Neural crest cell (in vitro differentiated cells): ENCODE measurements at regions not wholly inside any gene's neighbourhood (a gene's known extent, or its start where the extent isn't known, plus 50 kb on each side); places are given as distances from the start of the nearest gene placed in this dataset.

Experiments used
- DNase-seq: peaks from one replicate; pipeline ENCODE4 v3.0.0; 2021; ENCODE audit warnings: low read depth, mixed read lengths, low spot score
- H3K27ac Mint-ChIP-seq: one replicate; pipeline ENCODE4 v1.8.0; 2021; ENCODE audit warnings: mild to moderate bottlenecking, mixed read lengths; ENCODE audit not compliant: unreplicated experiment
- H3K27me3 Mint-ChIP-seq: 2 replicates; pipeline ENCODE4 v1.8.0; 2021; ENCODE audit warnings: low read depth, mild to moderate bottlenecking, mixed read lengths
- H3K36me3 Mint-ChIP-seq: 2 replicates; pipeline ENCODE4 v1.8.0; 2021; ENCODE audit warnings: low read depth, mild to moderate bottlenecking, mixed read lengths
- H3K4me1 Mint-ChIP-seq: 2 replicates; pipeline ENCODE4 v1.8.0; 2021; ENCODE audit warnings: mixed read lengths
- H3K4me3 Mint-ChIP-seq: one replicate; pipeline ENCODE4 v1.8.0; 2021; ENCODE audit warnings: mild to moderate bottlenecking, mixed read lengths
- H3K9me3 Mint-ChIP-seq: 2 replicates; pipeline ENCODE4 v1.8.0; 2021; ENCODE audit warnings: mixed read lengths
- CTCF ChIP-seq: fragments of 200-600 bp; sonication (generic); conservative IDR thresholded peaks from 2 replicates; pipeline ENCODE4 v1.5.0; 2021; ENCODE audit warnings: antibody characterized with exemption, mild to moderate bottlenecking

GRCh38 chr5:8098081-8098480 lies 229.1 kb downstream of the MTRR start:
- Mint-ChIP-seq H3K4me3 (no peak overlapping the region), H3K36me3 (peaks cover 2% of the 10 kb centered on the region), H3K4me1 (peaks cover 4% of the 10 kb centered on the region), H3K27ac (no peak overlapping the region), H3K9me3 (peaks cover 12% of the 10 kb centered on the region), H3K27me3 (no peaks in the 10 kb centered on the region)
- DNase-seq = no peak
- TF ChIP-seq CTCF = no peak

- H3K4me3 Mint-ChIP-seq = no peak overlapping the region
- no peaks in the 10 kb centered on the region for H3K27me3 Mint-ChIP-seq
- no peak for TF ChIP-seq CTCF
- H3K9me3 Mint-ChIP-seq = peaks cover 10% of the 10 kb centered on the region
- H3K4me1 Mint-ChIP-seq = no peaks in the 10 kb centered on the region
- H3K36me3 Mint-ChIP-seq = peaks cover 2% of the 10 kb centered on the region
- DNase-seq = no peak
- H3K27ac Mint-ChIP-seq = no peak overlapping the region
Measured at GRCh38 chr5:8102714-8103113, 233.8 kb downstream of the MTRR start.

DNA sequence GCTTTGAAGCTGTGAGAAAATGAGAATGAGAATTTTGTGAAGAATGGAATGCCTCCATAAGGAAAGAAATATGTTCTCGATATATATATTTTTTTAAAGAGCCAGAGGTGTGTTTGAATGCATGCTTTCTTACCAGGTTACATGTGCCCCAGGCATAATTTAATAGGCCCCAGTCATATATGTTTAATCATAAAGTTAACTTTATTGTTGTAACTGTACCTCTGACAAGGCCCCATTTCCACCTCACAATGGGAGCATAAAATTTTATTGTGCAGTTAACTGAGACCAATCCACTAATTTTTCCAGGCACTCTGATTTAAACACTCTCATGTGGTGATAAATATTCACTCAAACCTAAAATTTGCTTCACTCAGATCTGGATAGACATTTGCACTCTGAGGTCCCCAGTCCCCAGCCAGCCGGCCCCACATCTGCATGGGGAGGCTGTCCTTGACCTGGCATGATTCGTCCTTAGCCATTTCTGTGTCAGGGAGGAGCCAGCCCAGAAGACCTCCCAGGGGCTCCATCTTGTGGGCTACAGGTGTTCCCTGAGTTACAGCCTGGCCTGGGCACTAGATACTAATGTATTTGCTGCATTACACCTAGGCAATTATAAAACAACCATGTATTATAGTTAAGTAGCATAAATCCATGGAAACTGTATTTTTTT lies 245.8 kb downstream of the MTRR start:
- Mint-ChIP-seq H3K27me3 (no peaks in the 10 kb centered on the region), H3K36me3 (no peaks in the 10 kb centered on the region), H3K9me3 (peaks cover 2% of the 10 kb centered on the region), H3K4me1 (no peaks in the 10 kb centered on the region), H3K27ac (no peak overlapping the region), H3K4me3 (no peak overlapping the region)
- no peak for TF ChIP-seq CTCF
- no peak for DNase-seq

- no peak overlapping the region for H3K27ac Mint-ChIP-seq
- peaks cover 9% of the 10 kb centered on the region for H3K9me3 Mint-ChIP-seq
- no peak for TF ChIP-seq CTCF
- H3K36me3 Mint-ChIP-seq = no peaks in the 10 kb centered on the region
- no peaks in the 10 kb centered on the region for H3K27me3 Mint-ChIP-seq
- peaks cover 4% of the 10 kb centered on the region for H3K4me1 Mint-ChIP-seq
- DNase-seq = no peak
- no peak overlapping the region for H3K4me3 Mint-ChIP-seq
Measured at GRCh38 chr5:8123559-8123958, 254.6 kb downstream of the MTRR start.

DNA sequence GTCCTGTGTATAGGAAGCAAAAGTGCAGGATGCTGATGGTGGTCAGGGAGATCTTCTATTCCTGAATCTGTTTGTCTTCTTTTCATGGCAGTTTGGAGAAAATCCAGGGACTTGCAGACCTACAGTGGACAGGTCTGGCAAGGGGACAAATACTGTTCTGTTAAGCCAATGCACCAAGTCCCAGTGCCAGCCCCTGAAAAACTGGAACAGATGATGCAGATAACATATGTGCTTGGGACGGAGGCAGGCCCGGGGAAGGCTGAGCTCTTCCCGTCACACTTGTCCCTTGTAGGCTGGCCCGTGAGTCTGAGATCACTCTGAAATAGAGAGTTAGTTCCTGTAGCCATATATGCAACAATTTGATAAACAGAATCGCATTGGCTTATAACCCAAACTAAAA lies 265.7 kb downstream of the MTRR start:
- H3K4me1 Mint-ChIP-seq = no peaks in the 10 kb centered on the region
- no peak overlapping the region for H3K4me3 Mint-ChIP-seq
- H3K27me3 Mint-ChIP-seq = no peaks in the 10 kb centered on the region
- H3K9me3 Mint-ChIP-seq = no peaks in the 10 kb centered on the region
- H3K36me3 Mint-ChIP-seq = no peaks in the 10 kb centered on the region
- no peak for TF ChIP-seq CTCF
- DNase-seq = no peak
- H3K27ac Mint-ChIP-seq = no peak overlapping the region

DNA sequence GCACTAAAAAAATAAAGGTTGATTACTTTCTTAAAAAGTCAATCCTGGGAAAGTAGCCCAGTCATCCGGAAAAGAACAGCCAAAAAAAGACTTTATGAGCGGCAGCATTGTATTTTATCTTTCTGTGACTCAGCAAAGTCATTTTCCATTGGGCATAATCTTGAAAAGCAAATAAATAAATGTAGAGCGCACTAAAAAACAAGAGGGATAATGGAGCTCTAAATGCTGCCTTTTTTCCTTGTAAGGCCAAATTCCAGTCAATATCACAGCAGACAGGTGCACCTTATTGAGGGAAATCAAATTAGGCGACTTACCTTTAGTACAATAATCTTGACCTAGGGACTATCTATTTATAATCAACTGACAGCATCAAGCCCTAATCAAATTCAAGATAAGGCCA lies 266.8 kb downstream of the MTRR start:
- H3K9me3 Mint-ChIP-seq = no peaks in the 10 kb centered on the region
- DNase-seq = no peak
- H3K27ac Mint-ChIP-seq = no peak overlapping the region
- no peaks in the 10 kb centered on the region for H3K27me3 Mint-ChIP-seq
- no peak for TF ChIP-seq CTCF
- no peak overlapping the region for H3K4me3 Mint-ChIP-seq
- H3K36me3 Mint-ChIP-seq = no peaks in the 10 kb centered on the region
- no peaks in the 10 kb centered on the region for H3K4me1 Mint-ChIP-seq
